Epithelial cell of prostate (primary cell): ENCODE measurements at regions not wholly inside any gene's neighbourhood (a gene's known extent, or its start where the extent isn't known, plus 50 kb on each side); places are given as distances from the start of the nearest gene placed in this dataset.
"Not testable (repeated sequence)": the region's sequence is repeated elsewhere in the genome, so short reads cannot be mapped to it uniquely, and the experiment has no call there.

Source experiments
- DNase-seq: peaks from one replicate; pipeline ENCODE4 v3.0.0-alpha.2; 2011; ENCODE audit warnings: low read depth, low spot score
- H3K27ac ChIP-seq: fragments of 450-650 bp; 2 replicates; pipeline ENCODE4 v1.5.1; 2017; ENCODE audit warnings: mild to moderate bottlenecking

GRCh38 chr7:115582956-115583355 is 447.6 kb downstream of the TFEC start:
- H3K27ac ChIP-seq, result no peak overlapping the region
- no peak for DNase-seq

- H3K27ac ChIP-seq, result no peak overlapping the region
- DNase-seq, result no peak
Measured at GRCh38 chr7:115578576-115578975, 452.0 kb downstream of the TFEC start.

- DNase-seq, result no peak
- H3K27ac ChIP-seq, result no peak overlapping the region
Measured at GRCh38 chr7:115574681-115575291, 455.8 kb downstream of the TFEC start.

- H3K27ac ChIP-seq, result no peak overlapping the region
- DNase-seq, result no peak
Measured at GRCh38 chr7:115572111-115572510, 458.5 kb downstream of the TFEC start.

GRCh38 chr7:115561335-115562110 is 469.0 kb downstream of the TFEC start:
- no peak for DNase-seq
- H3K27ac ChIP-seq, result no peak overlapping the region

- no peak overlapping the region for H3K27ac ChIP-seq
- no peak for DNase-seq
Measured at GRCh38 chr7:115559877-115560276, 470.7 kb downstream of the TFEC start.

- no peak overlapping the region for H3K27ac ChIP-seq
- DNase-seq, result no peak
Measured at GRCh38 chr7:115558161-115558560, 472.4 kb downstream of the TFEC start.

- H3K27ac ChIP-seq, DNase-seq: not testable (repeated sequence)
Measured at GRCh38 chr7:115557296-115557695, 473.3 kb downstream of the TFEC start.

- DNase-seq, result no peak
Measured at GRCh38 chr7:115552766-115553165, 477.8 kb downstream of the TFEC start.

GRCh38 chr7:115549910-115550309 is 480.7 kb downstream of the TFEC start:
- DNase-seq, result no peak
- no peak overlapping the region for H3K27ac ChIP-seq

More at GRCh38 chr7:115552766-115553165, 477.8 kb downstream of the TFEC start:
- H3K27ac ChIP-seq, result no peak overlapping the region

GRCh38 chr7:115548756-115549155 is 481.8 kb downstream of the TFEC start:
- no peak overlapping the region for H3K27ac ChIP-seq
- DNase-seq, result no peak

GRCh38 chr7:115546790-115547189 is 483.8 kb downstream of the TFEC start:
- DNase-seq, result no peak
- H3K27ac ChIP-seq, result no peak overlapping the region

GRCh38 chr7:115533785-115534184 is 496.8 kb downstream of the TFEC start:
- H3K27ac ChIP-seq, result no peak overlapping the region
- DNase-seq, result no peak

GRCh38 chr7:115526278-115526677 is 504.3 kb downstream of the TFEC start:
- no peak overlapping the region for H3K27ac ChIP-seq
- no peak for DNase-seq

GRCh38 chr7:115522174-115522573 is 508.4 kb downstream of the TFEC start:
- no peak overlapping the region for H3K27ac ChIP-seq
- no peak for DNase-seq

- DNase-seq, result no peak
- no peak overlapping the region for H3K27ac ChIP-seq
Measured at GRCh38 chr7:115516341-115516740, 514.2 kb downstream of the TFEC start.

GRCh38 chr7:115511330-115511729 is 519.2 kb downstream of the TFEC start:
- no peak overlapping the region for H3K27ac ChIP-seq
- DNase-seq, result no peak

GRCh38 chr7:115505136-115505535 is 525.4 kb downstream of the TFEC start:
- no peak for DNase-seq

GRCh38 chr7:115499956-115500355 is 530.6 kb downstream of the TFEC start:
- DNase-seq, result no peak
- H3K27ac ChIP-seq, result no peak overlapping the region

More at GRCh38 chr7:115505136-115505535, 525.4 kb downstream of the TFEC start:
- no peak overlapping the region for H3K27ac ChIP-seq

GRCh38 chr7:115496006-115496405 is 534.6 kb downstream of the TFEC start:
- DNase-seq, result no peak
- no peak overlapping the region for H3K27ac ChIP-seq

- DNase-seq, result no peak
- H3K27ac ChIP-seq, result no peak overlapping the region
Measured at GRCh38 chr7:115494529-115495147, 535.9 kb downstream of the TFEC start.
